GM13976 (cell line): ENCODE measurements at regions not wholly inside any gene's neighbourhood (a gene's known extent, or its start where the extent isn't known, plus 50 kb on each side); places are given as distances from the start of the nearest gene placed in this dataset.

Experiments
- DNase-seq: peaks from one replicate; pipeline ENCODE4 v3.0.0; 2012; ENCODE audit warnings: low spot score
- in situ Hi-C: fragments of 300-500 bp; cut with MboI; formaldehyde crosslinking; loops from one replicate; pipeline ENCODE4 v1.12.0; 2022; ENCODE audit warnings: low sequenced_read_pairs, mixed read lengths, inconsistent platforms; ENCODE audit not compliant: unreplicated experiment
- TF ChIP-seq, protein P1 (sequence below): IDR thresholded peaks from 2 replicates; pipeline ENCODE4 v1.5.1; 2012; ENCODE audit warnings: borderline replicate concordance, mild to moderate bottlenecking; ENCODE audit not compliant: insufficient read depth; ENCODE audit errors: extremely low read depth, missing control alignments, control extremely low read depth

GRCh38 chr11:69417699-69418085, 63.8 kb upstream of the LINC01488 start:
- TF ChIP-seq, protein P1, sequence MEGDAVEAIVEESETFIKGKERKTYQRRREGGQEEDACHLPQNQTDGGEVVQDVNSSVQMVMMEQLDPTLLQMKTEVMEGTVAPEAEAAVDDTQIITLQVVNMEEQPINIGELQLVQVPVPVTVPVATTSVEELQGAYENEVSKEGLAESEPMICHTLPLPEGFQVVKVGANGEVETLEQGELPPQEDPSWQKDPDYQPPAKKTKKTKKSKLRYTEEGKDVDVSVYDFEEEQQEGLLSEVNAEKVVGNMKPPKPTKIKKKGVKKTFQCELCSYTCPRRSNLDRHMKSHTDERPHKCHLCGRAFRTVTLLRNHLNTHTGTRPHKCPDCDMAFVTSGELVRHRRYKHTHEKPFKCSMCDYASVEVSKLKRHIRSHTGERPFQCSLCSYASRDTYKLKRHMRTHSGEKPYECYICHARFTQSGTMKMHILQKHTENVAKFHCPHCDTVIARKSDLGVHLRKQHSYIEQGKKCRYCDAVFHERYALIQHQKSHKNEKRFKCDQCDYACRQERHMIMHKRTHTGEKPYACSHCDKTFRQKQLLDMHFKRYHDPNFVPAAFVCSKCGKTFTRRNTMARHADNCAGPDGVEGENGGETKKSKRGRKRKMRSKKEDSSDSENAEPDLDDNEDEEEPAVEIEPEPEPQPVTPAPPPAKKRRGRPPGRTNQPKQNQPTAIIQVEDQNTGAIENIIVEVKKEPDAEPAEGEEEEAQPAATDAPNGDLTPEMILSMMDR, result no peak
- no peak for DNase-seq
- in situ Hi-C loops, result no loop called here

- in situ Hi-C loops, result no loop called here
- TF ChIP-seq, protein P1, result no peak
- no peak for DNase-seq
Observed at GRCh38 chr11:69418576-69419296, 62.7 kb upstream of the LINC01488 start.

GRCh38 chr11:69419662-69420395, 61.6 kb upstream of the LINC01488 start:
- DNase-seq, result no peak
- TF ChIP-seq, protein P1, result no peak

DNA sequence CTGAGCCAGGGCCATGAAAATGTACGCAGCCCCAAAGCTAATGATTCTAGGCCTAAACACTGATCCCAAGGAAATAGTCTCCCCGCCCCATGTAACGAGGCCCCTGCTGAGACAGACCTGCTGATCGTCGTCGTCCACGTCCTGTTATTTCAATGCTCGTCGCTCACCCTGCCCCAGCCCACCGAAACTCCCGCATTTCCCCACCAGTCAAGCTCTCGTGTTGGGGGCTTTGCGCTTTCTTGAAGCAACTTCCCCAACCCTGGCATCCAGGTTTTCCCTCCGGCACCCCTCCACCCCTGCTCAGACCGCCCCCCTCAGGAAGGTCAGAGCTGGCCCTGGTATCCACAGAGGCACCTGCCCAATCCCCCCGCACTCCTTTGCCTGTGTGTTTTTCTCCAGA, 58.8 kb upstream of the LINC01488 start:
- TF ChIP-seq, protein P1, result no peak
- in situ Hi-C loops, result no loop called here
- no peak for DNase-seq

More at GRCh38 chr11:69419662-69420395, 61.6 kb upstream of the LINC01488 start:
- in situ Hi-C loops, result no loop called here

- in situ Hi-C loops, result no loop called here
- TF ChIP-seq, protein P1, result no peak
- DNase-seq, result no peak
Observed at GRCh38 chr11:69423181-69423580, 58.3 kb upstream of the LINC01488 start.

DNA sequence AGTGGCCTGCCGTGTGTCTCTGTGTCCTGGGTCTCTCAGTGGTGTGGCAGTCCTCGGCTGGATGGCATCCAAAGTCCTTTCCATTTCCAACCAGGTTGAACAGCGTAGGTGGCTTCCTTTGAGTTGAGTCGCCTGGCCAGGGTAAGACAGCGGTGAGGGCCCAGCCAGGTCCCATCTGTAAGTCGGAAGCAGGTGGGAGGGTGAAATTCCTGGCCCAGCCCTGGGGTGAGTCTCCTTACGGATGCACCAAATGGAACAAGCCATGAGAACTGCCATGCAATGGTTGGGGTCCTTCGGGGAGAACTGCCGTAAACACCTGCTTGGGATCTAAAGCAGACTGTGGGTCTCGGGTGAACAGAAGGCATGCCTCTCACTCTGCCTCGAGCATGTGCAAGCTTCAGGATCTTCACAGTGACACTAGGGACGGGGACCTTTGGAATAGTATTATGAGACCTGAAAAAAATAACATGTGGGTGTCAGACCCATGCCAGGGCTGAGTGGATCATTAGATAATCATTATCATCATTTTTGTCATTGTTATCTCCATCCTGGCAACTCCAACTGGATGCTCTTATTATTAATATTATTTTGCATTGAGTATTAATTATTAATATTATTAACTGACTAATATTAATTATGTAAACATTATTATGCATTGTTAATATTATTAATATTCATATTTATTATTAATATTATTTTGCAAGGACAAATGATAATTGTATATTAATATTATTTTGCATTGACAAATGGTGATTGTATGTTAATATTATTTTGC, 57.7 kb upstream of the LINC01488 start:
- in situ Hi-C loops, result no loop called here
- DNase-seq, result no peak
- TF ChIP-seq, protein P1, result no peak
